NCI-H2081 (cell line): ENCODE measurements at regions not wholly inside any gene's neighbourhood (a gene's known extent, or its start where the extent isn't known, plus 50 kb on each side); places are given as distances from the start of the nearest gene placed in this dataset.
A peak's percentile ranks its signal among the peaks of the same experiment; 100 is the strongest.

Experiments
- DNase-seq, 2 experiments: peaks; one replicate each; lab custom pipeline; 2025; lab: John Stamatoyannopoulos, UW

DNA sequence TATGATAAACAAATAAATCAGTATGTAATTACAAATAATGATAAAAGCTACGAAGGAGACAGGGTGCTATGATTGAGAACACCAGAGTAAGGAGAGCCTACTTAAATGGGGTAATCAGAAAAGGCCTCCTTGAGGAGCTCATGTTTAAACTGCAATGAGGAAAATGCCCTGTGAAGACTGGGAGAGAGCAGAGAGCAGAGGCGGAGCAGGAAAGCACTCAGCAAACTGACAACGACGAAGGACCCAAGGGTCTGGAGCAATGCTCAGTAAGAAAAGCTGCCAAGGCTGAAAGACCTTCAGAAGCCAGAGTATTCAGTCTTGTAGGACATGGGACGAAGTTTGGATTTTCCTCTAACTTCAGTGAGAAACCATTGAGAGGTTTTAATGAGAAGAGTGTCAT, 114.2 kb upstream of the PLEKHA5 start:
- no peak for DNase-seq

DNA sequence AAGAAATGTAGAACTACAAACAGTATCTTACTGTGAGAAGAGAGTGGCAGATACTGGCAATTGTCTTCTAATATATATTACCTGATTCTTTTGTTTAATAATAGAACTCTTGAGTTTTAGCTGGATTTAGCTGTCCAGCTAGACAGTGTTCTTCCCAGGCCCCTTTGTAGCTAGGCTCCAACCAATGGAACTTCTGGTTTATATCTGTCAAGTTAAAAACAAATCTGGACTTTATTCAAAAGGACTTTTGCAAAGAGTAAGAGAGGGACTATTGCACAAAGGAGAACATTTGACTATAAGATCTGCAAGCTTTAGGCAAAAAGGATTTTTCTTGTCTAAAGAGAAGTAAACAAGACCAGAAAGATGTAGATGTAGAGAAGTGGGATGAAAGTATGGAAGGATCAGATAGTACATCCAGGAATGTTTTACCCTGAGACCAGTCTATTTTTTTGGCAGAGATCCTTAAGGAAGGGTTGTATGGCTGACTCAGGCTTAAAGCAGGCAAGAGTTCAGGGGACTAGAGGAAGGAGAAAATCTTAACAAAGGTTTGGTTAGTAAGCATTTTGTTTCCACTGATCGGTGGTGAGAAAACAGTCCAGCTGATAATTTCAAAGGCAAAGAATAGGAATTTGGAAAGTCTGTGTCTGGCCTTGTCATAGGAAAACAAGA, 111.1 kb upstream of the PLEKHA5 start:
- DNase-seq: no peak

DNA sequence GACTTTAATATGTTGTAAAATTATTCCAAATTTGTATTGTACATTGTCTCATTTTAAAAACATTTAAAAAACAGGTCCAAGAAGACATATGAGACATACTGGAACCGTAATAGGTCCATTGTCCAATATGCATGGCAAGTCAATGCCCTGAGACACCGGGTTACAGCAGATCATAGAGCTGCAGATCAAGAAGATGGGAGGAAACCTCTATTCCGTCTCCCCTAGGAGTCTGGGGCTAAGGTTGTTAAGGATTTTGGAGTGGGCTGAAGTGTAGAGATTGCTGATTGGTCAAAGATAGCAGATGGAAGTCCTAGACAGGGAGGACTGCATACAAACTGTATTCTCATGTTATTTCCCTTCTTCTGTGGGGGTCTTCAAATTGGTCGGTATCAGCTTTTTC, 108.3 kb upstream of the PLEKHA5 start:
- no peak for DNase-seq

DNA sequence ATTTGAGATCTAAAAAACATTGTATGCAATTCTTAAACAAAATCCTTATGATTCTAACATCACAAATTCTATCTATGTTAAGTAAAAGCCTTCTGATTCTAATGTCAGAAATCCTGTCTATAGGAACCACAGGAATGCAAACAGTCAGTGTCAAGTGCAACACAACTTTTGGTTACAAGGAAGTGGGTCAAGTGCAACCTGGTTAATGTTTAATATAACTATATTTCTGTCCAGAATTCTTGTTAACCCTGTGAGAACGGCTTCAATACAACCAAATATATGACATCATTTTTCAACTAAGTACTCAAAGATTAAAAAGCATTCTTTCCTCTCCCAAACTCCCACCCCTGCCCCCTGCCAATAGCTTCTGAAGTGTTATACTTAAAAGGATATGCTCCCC, 107.9 kb upstream of the PLEKHA5 start:
- DNase-seq: no peak

DNA sequence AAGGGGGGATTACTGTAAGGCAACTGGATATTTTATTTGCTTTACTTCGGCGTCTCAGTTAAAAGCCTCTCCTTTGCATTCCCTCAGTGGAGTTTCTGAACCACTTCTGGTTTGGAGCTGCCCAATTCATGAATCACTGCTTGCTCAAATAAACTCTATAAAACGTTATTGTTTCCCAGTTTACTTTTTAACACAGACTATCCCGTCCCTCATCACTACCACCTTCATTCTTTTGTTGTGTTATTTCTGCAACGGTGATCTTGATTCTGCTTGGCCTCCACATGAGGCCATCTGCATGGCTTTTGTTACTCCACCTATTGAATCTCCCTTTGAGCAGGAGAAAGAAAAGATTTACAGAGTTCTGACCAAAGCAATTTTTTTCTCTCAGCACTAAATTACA, 104.0 kb upstream of the PLEKHA5 start:
- DNase-seq: peak in 1 of 2 experiments; percentile 6

DNA sequence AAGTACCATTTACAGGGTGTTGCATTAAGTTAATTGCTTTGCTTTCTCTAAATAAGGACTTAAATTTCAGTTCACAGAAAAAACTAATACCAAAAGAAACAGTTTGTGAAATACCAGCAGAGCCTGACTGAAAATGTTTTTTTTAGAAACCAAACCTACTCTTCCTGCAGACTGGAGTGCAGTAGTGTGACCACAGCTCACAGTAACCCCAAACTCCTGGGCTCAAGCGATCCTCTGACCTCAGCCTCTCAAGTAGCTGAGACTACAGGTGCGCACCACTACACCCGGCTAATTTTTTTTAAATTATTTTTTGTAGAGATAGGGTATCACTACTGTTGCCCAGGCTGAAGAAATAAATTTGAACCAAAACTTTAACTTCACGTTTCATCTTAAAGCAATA, 103.5 kb upstream of the PLEKHA5 start:
- DNase-seq: no peak

DNA sequence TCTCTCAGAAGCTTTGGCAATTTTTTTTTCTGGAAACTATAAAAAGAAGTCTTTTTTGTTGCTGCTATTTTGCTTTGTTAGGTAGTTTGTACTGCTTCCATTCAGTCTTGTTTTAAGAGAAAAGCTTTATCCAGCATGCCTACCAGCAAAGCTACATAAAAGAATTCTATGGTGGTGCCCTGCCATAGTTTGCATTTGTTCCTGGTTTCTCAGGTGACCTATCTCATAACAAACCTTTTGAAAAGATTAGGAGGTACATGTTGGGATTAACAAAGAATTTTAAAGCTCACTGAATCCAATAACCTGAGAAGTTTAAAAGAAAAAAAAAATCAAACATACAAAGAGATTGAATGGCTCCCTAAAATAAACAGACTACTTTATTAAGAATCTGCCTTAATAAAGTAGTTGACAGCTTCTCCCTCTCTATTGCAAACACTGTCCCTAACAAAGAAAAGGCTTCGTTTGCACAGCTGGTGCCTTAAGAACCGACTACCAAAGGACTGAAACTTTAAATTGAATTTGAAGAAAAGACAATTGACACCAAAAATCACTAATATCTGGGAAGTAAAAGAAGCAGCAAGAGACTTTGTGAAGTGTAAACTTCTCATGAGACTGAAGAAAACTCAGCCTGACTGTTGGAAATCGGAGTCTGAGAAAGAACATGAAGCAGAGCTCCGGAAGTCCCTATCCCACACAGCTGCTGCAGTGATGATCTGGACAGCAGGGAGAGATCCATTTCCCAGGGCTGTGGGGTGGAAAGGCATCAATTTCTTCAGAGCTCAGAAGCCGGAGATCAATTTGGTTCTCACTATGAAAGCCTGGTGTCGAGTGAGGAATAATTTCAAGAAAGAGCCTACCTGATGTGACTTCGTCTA, 102.7 kb upstream of the PLEKHA5 start:
- peak in 1 of 2 experiments; percentile 19 for DNase-seq

DNA sequence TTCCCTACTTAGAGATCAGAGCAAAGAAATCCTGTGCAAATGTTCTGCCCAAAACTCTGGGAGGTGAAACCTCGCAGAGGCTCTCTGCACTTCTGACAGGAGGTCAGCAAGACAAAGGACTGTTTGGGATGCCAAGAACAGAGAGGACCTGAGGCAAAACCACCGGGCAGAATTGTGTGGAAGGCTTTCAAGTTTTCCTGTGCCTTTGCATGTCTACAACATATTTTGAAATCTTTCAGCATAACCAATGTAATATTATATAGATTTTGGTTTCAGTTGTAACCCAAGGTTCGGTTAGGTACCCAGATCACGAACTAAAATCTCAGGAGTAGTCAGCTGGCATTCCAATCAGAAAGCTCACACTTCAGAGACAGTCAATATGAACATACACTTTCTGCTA, 99.4 kb upstream of the PLEKHA5 start:
- DNase-seq: no peak

DNA sequence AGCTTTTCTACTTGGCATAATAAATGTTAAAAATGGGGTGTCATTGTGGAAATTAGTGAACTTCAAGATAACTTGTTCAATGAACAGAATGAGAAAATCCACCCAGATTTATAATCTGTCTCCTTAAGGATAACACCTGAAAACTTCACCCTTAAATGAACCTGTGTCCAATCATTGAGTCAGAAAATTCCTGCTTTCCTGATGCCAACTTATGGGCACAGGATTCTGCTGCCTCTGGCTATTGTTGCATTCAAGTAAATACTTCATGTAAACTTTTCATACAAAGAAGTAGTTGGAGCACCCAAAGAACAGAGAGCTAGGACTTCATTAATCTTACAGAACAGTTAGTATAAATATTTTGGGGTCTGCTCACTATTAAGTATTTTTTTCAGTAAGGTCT, 98.9 kb upstream of the PLEKHA5 start:
- DNase-seq: no peak

DNA sequence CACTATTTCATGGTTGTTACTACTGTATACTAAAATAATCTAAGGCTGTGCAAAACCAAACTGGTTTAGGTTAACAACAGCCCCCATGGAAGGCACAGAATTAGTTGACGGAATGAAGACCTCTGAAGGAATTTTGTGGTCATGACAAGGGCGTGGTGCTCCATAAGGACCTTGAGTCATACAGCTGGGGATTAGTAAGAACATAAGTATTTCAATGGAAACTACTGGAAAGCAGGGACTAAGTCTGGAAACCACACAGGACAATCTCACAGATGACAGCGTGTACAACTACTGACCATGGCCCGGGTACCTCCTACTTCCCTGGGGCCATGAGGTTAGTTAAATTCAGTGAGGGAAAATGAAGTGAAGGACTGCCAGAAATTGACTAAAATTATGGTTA, 98.5 kb upstream of the PLEKHA5 start:
- DNase-seq: no peak

DNA sequence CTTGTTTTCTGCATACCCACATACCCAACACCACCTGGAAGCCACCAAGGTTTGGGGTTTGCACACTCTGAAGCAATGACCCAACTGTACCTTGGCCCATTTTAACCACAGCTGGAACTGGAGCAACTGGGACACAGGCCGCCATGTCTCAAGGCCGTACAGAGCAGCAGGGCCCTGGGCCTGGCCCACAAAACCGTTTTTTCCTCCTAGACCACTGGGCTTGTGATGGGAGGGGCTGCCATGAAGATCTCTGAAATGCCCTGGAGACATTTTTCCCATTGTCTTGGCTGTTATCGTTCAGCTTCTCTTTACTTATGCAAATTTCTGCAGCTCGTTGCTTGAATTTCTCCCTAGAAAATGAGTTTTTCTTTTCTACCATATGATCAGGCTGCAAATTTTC, 96.7 kb upstream of the PLEKHA5 start:
- DNase-seq: no peak

DNA sequence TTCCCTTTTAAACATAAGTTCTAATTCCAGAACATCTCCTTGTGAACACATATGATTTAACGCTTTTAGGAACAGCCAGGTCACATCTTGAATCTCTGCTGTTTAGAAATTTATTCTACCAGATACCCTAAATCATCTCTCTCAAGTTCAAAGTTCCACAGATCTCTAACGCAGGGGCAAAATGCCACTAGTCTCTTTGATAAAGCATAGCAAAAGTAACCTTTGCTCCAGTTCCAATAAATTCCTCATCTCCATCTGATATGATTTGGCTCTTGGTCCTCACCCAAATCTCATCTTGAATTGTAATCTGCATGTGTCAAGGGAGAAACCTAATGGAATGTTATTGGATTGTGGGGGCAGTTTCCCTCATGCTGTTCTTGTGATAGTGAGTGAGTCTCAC, 96.3 kb upstream of the PLEKHA5 start:
- no peak for DNase-seq

DNA sequence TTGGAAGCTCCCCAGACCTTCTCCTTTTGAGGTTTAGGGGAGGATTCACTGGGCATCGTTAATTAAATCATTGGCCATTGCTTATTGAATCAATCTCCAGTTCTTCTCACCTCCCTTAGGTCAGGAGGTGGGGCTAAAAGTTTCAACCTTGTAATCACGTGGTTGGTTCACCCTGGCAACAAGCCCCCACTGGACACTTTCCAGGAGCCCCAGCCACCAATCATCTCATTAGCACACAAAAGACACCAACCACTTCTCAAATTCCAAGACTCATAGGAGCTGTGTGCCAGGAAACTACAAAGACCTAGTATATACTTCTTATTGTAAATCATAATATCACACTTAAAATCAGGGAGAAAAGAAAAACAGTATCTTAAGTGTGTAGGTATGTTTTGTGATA, 94.6 kb upstream of the PLEKHA5 start:
- DNase-seq: no peak

DNA sequence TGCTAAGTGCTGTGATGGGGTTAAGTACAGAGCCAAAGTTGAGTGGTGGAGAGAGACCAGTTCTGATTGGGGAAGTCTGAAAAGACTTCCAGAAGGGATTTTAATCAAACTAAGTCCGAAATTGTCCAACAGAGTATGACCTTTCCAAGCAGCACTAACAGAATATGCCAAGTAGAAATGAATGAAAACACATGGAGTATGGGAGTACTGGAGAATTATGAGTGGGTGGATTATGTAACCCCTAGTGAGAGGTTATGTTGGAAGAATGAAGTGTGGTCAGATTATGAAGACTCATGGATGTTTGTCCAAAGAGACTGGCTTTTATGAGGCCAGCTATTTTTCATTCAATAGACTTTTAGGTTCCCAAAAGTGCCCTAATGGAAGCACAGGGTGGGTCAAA, 94.0 kb upstream of the PLEKHA5 start:
- DNase-seq: no peak

DNA sequence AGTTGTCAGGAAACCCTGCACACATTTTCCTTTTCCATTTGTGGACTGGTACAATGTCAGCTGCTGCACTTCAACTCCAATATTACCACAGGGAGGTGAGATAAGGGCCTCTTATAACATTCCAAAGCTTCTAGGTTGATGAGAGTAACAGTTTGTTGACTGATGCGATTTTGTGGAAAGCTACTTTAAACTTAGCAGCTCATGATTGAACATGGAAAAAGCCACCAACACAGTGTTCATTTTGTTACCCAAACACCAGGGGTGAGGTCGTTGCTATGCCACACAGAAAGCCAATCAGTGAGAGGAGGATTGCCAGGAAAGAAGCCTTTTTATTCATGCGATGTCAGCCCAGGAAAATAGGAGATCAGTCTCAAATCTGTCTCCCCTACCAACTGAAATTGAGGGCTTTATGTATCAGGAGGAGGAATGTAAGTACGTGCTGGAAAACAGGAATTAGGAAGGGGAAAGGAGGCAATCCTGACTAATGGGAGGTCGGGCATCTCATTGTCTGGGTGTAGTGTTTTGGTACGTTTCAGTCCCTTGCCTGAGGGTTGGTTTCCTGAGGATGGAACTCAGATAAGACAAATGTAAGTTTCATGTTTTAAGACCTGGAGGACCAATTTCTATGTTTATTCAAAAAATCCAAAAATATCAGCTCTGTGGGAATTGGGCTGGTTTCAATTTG, 92.7 kb upstream of the PLEKHA5 start:
- DNase-seq: no peak

DNA sequence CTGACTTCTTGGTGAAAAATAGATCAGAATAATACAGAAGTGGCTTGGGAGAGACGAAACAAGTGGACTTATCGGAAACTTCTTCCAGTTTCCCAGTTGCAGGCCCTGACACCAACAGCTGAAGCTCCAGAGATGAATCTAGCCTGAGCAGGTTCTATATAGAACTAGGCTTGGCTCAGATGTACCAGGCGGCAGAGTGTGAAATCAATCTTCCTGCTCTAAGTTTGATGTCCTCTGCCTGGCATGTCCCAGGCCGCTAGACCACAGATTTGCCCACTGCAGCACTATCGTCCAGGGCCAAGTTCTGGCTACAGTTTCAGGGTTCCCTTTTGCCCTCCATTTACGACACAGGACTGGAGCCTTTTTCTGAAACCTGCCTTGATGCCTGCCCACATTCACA, 91.3 kb upstream of the PLEKHA5 start:
- DNase-seq: no peak

DNA sequence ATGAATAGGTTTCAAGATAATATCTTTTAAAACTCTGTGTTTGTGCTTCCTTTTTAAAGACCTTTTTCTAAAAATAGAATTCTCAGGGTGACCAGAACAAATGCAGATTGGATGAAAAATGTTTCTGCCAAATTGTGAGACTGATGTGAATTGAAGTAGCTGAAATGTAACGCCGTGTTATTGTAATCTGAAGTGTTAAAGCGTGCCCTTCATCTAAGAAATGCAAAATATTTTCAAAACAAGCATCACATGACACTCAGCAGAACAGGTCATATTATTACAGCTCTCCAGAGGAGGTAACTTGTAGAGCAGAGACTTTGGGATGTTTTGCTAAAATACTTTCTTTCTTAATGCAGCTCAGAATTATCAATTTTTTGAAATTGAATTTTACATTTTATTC, 90.0 kb upstream of the PLEKHA5 start:
- no peak for DNase-seq

DNA sequence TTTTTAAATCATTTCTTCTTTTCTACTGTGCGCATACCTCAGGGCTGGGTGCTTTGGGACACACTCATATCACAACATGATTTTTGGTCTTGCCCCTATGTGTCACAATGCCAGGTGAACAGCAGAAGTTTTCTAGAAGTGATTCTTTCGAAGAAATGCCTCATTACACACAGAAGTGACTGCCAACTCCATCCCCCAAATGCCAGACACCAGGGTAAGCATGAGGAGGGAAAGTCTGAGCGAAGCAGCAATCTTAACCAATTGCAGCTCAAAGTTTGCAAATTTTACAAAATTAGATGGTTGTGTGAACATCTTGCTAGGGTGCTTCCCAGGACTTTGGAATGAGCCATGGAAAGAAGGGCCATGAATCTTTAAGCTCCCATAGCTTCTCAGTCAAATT, 87.3 kb upstream of the PLEKHA5 start:
- DNase-seq: no peak

DNA sequence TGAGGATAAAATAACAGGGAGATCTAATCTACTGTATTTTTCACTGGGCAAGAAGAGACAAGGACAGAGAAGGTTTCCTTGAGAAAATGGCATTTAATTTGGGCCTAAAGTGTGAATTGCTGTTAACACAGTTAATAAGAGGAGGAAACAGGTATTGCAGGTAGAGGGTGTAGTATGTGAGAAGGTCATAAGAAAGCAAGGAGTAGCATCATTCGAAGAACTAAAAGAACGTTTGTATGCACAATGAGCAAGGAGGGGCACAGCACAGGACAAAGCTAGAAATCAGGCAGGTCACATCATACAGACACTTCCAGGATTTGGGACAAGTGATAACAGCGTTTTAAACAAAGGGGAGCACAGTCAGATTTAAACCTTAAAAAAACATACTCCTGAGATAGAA, 85.1 kb upstream of the PLEKHA5 start:
- DNase-seq: no peak

DNA sequence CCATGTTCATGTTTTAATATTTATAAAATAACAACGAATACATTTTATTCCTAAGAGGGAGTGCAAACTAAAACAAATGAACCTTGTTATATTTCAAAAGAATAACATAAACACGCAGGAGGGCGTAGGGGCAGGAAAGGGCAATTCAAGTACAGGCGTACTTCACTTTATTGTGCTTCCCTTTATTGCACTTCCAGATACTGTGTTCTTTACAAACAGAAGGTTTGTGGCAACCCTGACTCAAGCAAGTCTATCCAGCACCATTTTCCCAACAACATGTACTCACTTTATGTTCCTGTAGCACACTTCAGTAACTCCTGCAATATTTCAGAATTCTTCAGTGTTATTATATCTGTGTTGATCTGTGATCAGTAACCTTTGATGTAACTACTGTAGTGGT, 84.6 kb upstream of the PLEKHA5 start:
- no peak for DNase-seq

DNA sequence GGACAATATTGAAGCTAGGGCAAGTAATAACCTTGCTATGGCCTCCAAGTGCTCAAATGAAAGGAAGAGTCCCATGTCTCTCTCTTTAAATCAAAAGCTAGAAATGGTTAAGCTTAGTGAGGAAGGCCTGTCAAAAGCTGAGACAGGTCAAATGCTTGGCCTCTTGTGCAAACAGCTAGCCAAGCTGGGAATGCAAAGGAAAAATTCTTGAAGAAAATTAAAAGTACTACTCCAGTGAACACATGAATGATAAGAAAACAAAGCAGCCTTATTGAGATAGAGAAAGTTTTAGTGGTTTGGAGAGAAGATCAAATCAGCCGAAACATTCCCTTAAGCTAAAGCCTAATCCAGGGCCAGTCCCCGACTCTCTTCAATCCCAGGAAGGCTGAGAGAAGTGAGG, 84.1 kb upstream of the PLEKHA5 start:
- no peak for DNase-seq

DNA sequence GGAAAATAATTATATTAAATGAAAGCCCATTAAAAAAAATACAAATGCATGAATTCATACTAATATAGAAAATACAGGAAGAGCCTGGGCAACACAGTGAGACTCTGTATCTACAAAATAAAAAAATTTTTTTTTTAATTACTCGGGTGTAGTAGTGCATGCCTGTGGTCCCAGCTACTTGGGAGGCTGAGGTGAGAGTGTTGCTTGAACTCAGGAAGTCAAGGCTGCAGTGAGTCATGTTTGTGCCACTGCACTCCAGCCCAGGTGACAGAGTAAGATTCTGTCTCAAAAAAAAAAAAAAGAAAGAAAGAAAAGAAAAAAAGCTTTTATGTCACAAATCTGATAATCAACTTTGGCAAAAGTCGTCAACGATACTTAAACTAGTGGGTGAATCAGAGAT, 80.6 kb upstream of the PLEKHA5 start:
- DNase-seq: no peak

DNA sequence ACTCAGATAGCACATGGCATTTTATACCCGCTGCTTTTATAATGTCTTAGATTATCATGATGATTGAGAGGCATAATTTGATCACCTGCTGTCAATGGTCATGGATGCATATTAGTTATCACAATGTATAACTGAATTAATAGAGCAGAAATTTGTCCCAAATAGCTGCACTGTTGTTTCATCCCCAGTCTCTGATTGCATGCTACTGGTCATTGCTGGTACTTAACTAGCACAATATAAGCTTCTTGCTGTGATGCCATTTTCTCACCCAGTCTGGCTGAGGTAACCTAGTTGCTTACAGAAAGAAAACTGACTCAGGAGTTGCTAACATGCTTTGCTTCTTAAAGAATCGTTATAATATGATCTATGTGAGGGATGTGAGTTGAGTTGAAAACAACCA, 76.8 kb upstream of the PLEKHA5 start:
- no peak for DNase-seq
